IPS DF 6.9 (cell line): ENCODE measurements at regions not wholly inside any gene's neighbourhood (a gene's known extent, or its start where the extent isn't known, plus 50 kb on each side); places are given as distances from the start of the nearest gene placed in this dataset.

Experiments
- DNase-seq: peaks from one replicate; pipeline ENCODE4 v3.0.0-alpha.2; 2013; ENCODE audit warnings: low read depth, low spot score
- H3K27ac ChIP-seq: one replicate; pipeline ENCODE4 v1.5.1; 2013; ENCODE audit warnings: low read length, control low read depth
- H3K27me3 ChIP-seq: 2 replicates; pipeline ENCODE4 v1.6.1; 2013; ENCODE audit warnings: mild to moderate bottlenecking, low read length; ENCODE audit not compliant: control insufficient read depth, insufficient read depth
- H3K36me3 ChIP-seq: 2 replicates; pipeline ENCODE4 v1.6.1; 2013; ENCODE audit warnings: low read length; ENCODE audit not compliant: control insufficient read depth, insufficient read depth
- H3K4me1 ChIP-seq: 2 replicates; pipeline ENCODE4 v1.6.1; 2013; ENCODE audit warnings: low read length; ENCODE audit not compliant: control insufficient read depth, insufficient read depth
- H3K4me3 ChIP-seq: 2 replicates; pipeline ENCODE4 v1.5.1; 2013; ENCODE audit warnings: mild to moderate bottlenecking, low read length
- H3K9me3 ChIP-seq: 2 replicates; pipeline ENCODE4 v1.6.1; 2013; ENCODE audit warnings: low read length, inconsistent platforms; ENCODE audit not compliant: control insufficient read depth, insufficient read depth
- WGBS: extraction: QIAGEN DNeasy Blood & Tissue Kit; methylation state at CpG from one replicate; pipeline ENCODE4 v1.1.7; 2013; ENCODE audit warnings: mixed read lengths, missing lambda C conversion rate; ENCODE audit not compliant: insufficient read length, insufficient coverage; 5-methylcytosine and 5-hydroxymethylcytosine counted together

GRCh38 chr21:41689289-41689583, 77.6 kb downstream of the RIPK4 start:
- Histone ChIP-seq H3K27me3 (no peaks in the 10 kb centered on the region), H3K9me3 (no peaks in the 10 kb centered on the region), H3K4me1 (no peaks in the 10 kb centered on the region), H3K4me3 (no peak overlapping the region), H3K27ac (no peak overlapping the region), H3K36me3 (no peaks in the 10 kb centered on the region)
- DNase-seq, result no peak
- no CpG with 5 or more reads among the region's 24 CpGs for WGBS

GRCh38 chr21:41687633-41688032, 79.2 kb downstream of the RIPK4 start:
- Histone ChIP-seq H3K36me3 (no peaks in the 10 kb centered on the region), H3K27me3 (no peaks in the 10 kb centered on the region), H3K4me3 (no peak overlapping the region), H3K27ac (no peak overlapping the region), H3K9me3 (no peaks in the 10 kb centered on the region), H3K4me1 (no peaks in the 10 kb centered on the region)
- WGBS, result no CpG with 5 or more reads among the region's 2 CpGs
- DNase-seq, result no peak

- Histone ChIP-seq H3K4me3 (no peak overlapping the region), H3K27ac (no peak overlapping the region), H3K27me3 (no peaks in the 10 kb centered on the region), H3K9me3 (no peaks in the 10 kb centered on the region), H3K4me1 (no peaks in the 10 kb centered on the region), H3K36me3 (no peaks in the 10 kb centered on the region)
- no CpG with 5 or more reads among the region's 9 CpGs for WGBS
- DNase-seq, result no peak
Measured at GRCh38 chr21:41686664-41687063, 80.2 kb downstream of the RIPK4 start.

- Histone ChIP-seq H3K36me3 (no peaks in the 10 kb centered on the region), H3K4me1 (0 out of 2 replicates have a peak, but pooled peaks cover 2% of the 10 kb centered on the region), H3K27me3 (no peaks in the 10 kb centered on the region), H3K9me3 (no peaks in the 10 kb centered on the region), H3K27ac (no peak overlapping the region), H3K4me3 (no peak overlapping the region)
- DNase-seq, result no peak
- no CpG with 5 or more reads among the region's 8 CpGs for WGBS
Measured at GRCh38 chr21:41685511-41686149, 81.2 kb downstream of the RIPK4 start.

GRCh38 chr21:41684381-41685245, 82.2 kb downstream of the RIPK4 start:
- no peak overlapping the region for H3K27ac ChIP-seq
- 100% methylated on average over 1 of the region's 26 CpGs for WGBS
- no peaks in the 10 kb centered on the region for H3K36me3 ChIP-seq
- H3K4me3 ChIP-seq, result no peak overlapping the region
- H3K27me3 ChIP-seq, result no peaks in the 10 kb centered on the region
- H3K4me1 ChIP-seq, result 0 out of 2 replicates have a peak, but pooled peaks cover 2% of the 10 kb centered on the region
- H3K9me3 ChIP-seq, result no peaks in the 10 kb centered on the region
- DNase-seq, result no peak

- H3K27ac ChIP-seq, result no peak overlapping the region
- H3K36me3 ChIP-seq, result no peaks in the 10 kb centered on the region
- no peak overlapping the region for H3K4me3 ChIP-seq
- DNase-seq, result no peak
- no CpG with 5 or more reads among the region's 10 CpGs for WGBS
- 0 out of 2 replicates have a peak, but pooled peaks cover 2% of the 10 kb centered on the region for H3K4me1 ChIP-seq
- no peaks in the 10 kb centered on the region for H3K27me3 ChIP-seq
- no peaks in the 10 kb centered on the region for H3K9me3 ChIP-seq
Measured at GRCh38 chr21:41683815-41684214, 83.0 kb downstream of the RIPK4 start.

GRCh38 chr21:41682719-41683179, 84.1 kb downstream of the RIPK4 start:
- no CpG with 5 or more reads among the region's 17 CpGs for WGBS
- H3K4me3 ChIP-seq, result no peak overlapping the region

GRCh38 chr21:41681939-41682718, 84.7 kb downstream of the RIPK4 start:
- DNase-seq, result no peak
- Histone ChIP-seq H3K4me1 (peaks cover 7% of the 10 kb centered on the region), H3K27ac (no peak overlapping the region), H3K27me3 (no peaks in the 10 kb centered on the region), H3K4me3 (no peak overlapping the region), H3K36me3 (no peaks in the 10 kb centered on the region), H3K9me3 (no peaks in the 10 kb centered on the region)
- WGBS, result no CpG with 5 or more reads among the region's 24 CpGs

More at GRCh38 chr21:41682719-41683179, 84.1 kb downstream of the RIPK4 start:
- no peaks in the 10 kb centered on the region for H3K27me3 ChIP-seq
- no peak overlapping the region for H3K27ac ChIP-seq
- no peaks in the 10 kb centered on the region for H3K9me3 ChIP-seq
- no peaks in the 10 kb centered on the region for H3K36me3 ChIP-seq
- H3K4me1 ChIP-seq, result peaks cover 7% of the 10 kb centered on the region
- DNase-seq, result no peak

- H3K9me3 ChIP-seq, result no peaks in the 10 kb centered on the region
- no peak overlapping the region for H3K27ac ChIP-seq
- no peaks in the 10 kb centered on the region for H3K36me3 ChIP-seq
- WGBS, result no CpG with 5 or more reads among the region's 20 CpGs
- no peak for DNase-seq
- H3K4me3 ChIP-seq, result no peak overlapping the region
- no peaks in the 10 kb centered on the region for H3K27me3 ChIP-seq
- peaks cover 7% of the 10 kb centered on the region for H3K4me1 ChIP-seq
Measured at GRCh38 chr21:41681348-41681801, 85.5 kb downstream of the RIPK4 start.
